Activated CD4-positive, alpha-beta T cell treated with anti-CD3 and anti-CD28 coated beads, Interleukin-2, amount 10 ng/mL, durations not matched to agents 24 days and 14 days (primary cell): ENCODE measurements at regions not wholly inside any gene's neighbourhood (a gene's known extent, or its start where the extent isn't known, plus 50 kb on each side); places are given as distances from the start of the nearest gene placed in this dataset.

Experiments used
- DNase-seq: peaks from one replicate; pipeline ENCODE4 v3.0.0; 2022
- H3K27ac Mint-ChIP-seq: one replicate; pipeline ENCODE4 v1.8.0; 2022; ENCODE audit warnings: mild to moderate bottlenecking, mixed read lengths
- H3K27me3 Mint-ChIP-seq: one replicate; pipeline ENCODE4 v1.8.0; 2022; ENCODE audit warnings: mixed read lengths
- H3K36me3 Mint-ChIP-seq: one replicate; pipeline ENCODE4 v1.8.0; 2022; ENCODE audit warnings: low read depth, mild to moderate bottlenecking, mixed read lengths
- H3K4me1 Mint-ChIP-seq: one replicate; pipeline ENCODE4 v1.8.0; 2021; ENCODE audit warnings: mixed read lengths
- H3K4me3 Mint-ChIP-seq: one replicate; pipeline ENCODE4 v1.8.0; 2022; ENCODE audit warnings: mild to moderate bottlenecking, moderate library complexity, mixed read lengths
- H3K9me3 Mint-ChIP-seq: one replicate; pipeline ENCODE4 v1.8.0; 2021; ENCODE audit warnings: mixed read lengths
- intact Hi-C: fragments of 100-400 bp; cut with micrococcal nuclease; formaldehyde crosslinking; loops from one replicate; pipeline ENCODE4 v1.15.1; 2023

DNA sequence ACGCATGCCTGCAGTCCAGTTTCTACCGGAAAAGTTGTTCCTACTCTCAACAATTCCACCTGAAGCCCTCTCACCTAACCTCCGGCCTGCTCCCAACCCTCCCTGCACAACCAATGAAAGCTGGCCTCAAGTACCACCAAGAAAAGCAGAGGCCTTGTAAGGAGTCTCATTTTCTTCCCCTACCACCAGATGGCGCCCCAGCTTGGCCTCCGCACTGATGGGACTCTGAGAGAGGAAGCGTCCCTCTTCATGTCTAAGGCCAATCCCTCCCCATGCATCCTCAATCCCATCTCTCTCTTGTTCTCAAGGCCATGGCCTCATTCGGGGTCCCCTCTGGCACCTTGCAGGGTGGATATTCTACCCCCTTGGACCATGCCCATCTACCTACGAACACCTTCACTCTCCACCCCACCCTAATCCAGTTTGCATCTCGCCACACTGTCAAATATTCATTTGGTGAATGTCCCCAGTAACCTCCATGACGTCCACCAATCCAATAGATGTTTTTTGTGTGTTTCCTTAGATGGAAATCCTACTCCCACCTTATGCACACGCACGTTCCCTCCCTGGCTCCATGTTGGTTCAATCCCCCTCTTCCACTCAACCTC is 412.8 kb downstream of the ZNF536 start:
- no peaks in the 10 kb centered on the region for H3K27me3 Mint-ChIP-seq
- intact Hi-C loops = loop anchor here (1.0 to 2.0 kb wide), 2 partner anchors 572 to 1440 kb away; no protein-coding TSS in a partner anchor
- H3K9me3 Mint-ChIP-seq = no peaks in the 10 kb centered on the region
- H3K4me3 Mint-ChIP-seq = no peak overlapping the region
- peak; percentile 87 for DNase-seq
- peaks cover 2% of the 10 kb centered on the region for H3K4me1 Mint-ChIP-seq
- no peak overlapping the region for H3K27ac Mint-ChIP-seq
- no peaks in the 10 kb centered on the region for H3K36me3 Mint-ChIP-seq

DNA sequence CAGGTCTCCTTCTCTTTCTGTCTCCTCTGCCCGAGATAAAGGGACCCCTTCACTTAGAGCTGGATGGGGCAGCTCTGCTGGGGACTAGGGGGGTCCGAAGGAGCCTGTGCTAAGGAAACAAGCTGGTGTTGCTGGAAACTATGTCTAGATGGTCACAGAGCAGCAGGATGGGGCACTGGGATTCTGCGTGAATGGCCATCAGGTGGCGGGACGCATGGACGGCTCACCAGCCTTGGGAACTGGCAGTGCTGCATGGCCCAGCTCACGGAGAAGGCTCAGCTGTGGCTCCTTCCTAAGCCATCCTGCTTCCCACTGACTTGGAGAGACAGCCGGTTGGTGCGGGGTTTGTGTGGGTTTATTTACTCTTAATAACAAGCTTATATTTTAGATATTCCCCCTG is 411.8 kb downstream of the ZNF536 start:
- H3K27me3 Mint-ChIP-seq = no peaks in the 10 kb centered on the region
- no peak overlapping the region for H3K4me3 Mint-ChIP-seq
- intact Hi-C loops = loop anchor here (2.0 kb wide), 1 partner anchor 1441 kb away; no protein-coding TSS in a partner anchor
- H3K36me3 Mint-ChIP-seq = no peaks in the 10 kb centered on the region
- no peak overlapping the region for H3K27ac Mint-ChIP-seq
- peak; percentile 44 for DNase-seq
- H3K9me3 Mint-ChIP-seq = no peaks in the 10 kb centered on the region
- H3K4me1 Mint-ChIP-seq = peaks cover 2% of the 10 kb centered on the region

DNA sequence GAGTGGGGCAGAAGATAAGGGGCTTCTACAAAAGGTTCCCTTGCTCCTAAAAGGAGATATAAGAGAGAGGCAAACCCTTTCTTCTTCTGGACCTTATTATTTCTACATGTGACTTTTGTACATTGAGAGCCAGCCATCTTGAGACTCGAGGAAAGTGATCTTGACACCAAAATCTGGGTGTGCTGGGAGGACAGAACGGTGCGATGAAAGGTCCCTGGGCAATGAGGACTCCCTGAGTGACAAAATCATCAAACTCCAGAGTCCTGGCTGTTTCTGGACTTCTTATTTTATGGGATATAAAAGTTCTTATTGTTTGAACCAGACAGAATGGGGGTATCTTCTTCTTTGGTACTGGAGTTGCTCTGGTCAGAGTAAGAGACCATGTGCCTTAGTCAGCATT is 411.0 kb downstream of the ZNF536 start:
- Mint-ChIP-seq H3K27me3 (no peaks in the 10 kb centered on the region), H3K9me3 (no peaks in the 10 kb centered on the region), H3K36me3 (no peaks in the 10 kb centered on the region), H3K27ac (no peak overlapping the region), H3K4me3 (no peak overlapping the region), H3K4me1 (peaks cover 2% of the 10 kb centered on the region)
- DNase-seq = peak; percentile 15
- intact Hi-C loops = no loop called here

DNA sequence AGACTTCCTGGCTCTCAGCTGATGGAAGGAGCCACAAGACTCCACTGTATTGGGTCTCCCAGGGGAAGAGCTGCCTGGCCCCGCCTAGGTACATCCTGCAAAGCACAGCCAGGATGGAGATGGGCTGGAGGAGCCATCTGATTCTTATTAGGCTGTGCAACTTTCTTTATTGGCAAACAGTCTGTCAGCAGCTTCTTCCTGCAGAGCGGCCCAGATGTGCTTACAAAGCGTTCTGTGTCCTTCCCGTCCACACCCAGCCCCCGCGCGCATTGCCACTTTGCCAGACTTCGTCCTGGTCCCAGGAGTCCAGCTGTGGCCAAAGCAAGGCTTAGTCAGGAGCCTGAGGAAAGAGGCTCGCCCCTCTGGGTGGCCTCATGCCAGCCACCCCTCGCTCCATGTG is 409.3 kb downstream of the ZNF536 start:
- no peak overlapping the region for H3K27ac Mint-ChIP-seq
- no peak overlapping the region for H3K4me3 Mint-ChIP-seq
- H3K27me3 Mint-ChIP-seq = no peaks in the 10 kb centered on the region
- intact Hi-C loops = no loop called here
- H3K36me3 Mint-ChIP-seq = no peaks in the 10 kb centered on the region
- no peaks in the 10 kb centered on the region for H3K9me3 Mint-ChIP-seq
- DNase-seq = peak; percentile 33
- peaks cover under 1% of the 10 kb centered on the region for H3K4me1 Mint-ChIP-seq

DNA sequence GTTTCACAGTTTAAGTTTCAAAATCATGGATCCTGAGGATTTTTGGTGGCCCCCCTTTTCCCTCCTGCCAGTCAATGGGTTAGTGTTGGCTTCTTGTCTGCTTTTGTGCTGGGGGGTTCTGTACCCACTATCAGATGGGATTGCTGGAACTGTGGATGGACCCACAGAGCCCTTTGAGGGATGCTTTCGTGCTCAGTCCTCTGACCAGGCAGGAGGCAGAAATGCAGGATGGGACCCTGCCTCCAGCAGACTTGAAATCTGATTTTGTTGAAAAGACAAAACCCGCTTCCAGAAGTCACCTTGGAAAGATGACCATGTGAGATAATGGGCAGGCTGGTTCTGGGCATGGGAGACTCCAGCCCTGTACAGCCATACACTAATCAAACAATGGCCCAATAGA is 408.9 kb downstream of the ZNF536 start:
- Mint-ChIP-seq H3K27ac (no peak overlapping the region), H3K4me3 (no peak overlapping the region), H3K4me1 (no peaks in the 10 kb centered on the region), H3K36me3 (no peaks in the 10 kb centered on the region), H3K9me3 (no peaks in the 10 kb centered on the region), H3K27me3 (no peaks in the 10 kb centered on the region)
- intact Hi-C loops = no loop called here
- DNase-seq = no peak

DNA sequence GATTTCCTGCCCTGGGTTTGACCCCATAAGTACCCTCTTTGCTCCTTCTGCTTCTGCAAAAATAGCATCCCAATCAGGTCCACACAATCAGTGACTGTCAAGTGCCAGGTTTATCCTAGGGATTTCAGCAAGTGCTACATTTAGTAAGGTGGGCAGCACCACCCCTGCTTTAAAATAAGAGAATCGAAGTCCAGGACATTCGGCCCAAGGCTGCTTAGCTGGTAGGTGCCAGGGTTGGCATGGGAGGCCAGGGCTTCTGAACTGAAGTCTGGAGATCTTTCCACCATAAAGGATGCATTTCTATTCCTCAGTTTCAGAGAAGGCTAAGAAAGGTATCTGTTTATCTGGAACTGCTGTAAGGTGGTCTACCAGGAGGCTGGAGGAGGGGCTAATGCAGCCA is 408.3 kb downstream of the ZNF536 start:
- H3K36me3 Mint-ChIP-seq = no peaks in the 10 kb centered on the region
- no peak overlapping the region for H3K4me3 Mint-ChIP-seq
- no peaks in the 10 kb centered on the region for H3K27me3 Mint-ChIP-seq
- no peaks in the 10 kb centered on the region for H3K4me1 Mint-ChIP-seq
- H3K9me3 Mint-ChIP-seq = no peaks in the 10 kb centered on the region
- no peak for DNase-seq
- no peak overlapping the region for H3K27ac Mint-ChIP-seq
- intact Hi-C loops = no loop called here

DNA sequence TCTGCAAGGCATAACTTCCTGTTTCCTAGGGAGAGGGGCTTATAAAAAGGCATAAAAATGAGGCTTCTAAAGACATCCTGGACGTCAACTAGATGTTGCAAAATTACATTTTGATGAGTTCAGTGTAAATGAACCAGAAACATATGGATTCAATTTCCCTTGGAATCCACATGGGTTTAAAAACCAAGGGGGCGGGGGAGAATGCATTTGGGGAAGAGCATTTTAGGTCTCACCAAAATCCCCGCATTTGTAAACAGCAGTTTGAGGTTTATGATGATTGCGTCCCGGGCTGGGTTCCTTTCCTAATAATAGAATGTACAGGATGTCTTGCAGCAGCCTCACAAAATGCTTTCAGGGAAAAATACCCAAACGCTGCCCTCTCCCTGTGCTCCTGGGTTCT is 407.8 kb downstream of the ZNF536 start:
- no peaks in the 10 kb centered on the region for H3K9me3 Mint-ChIP-seq
- H3K27me3 Mint-ChIP-seq = no peaks in the 10 kb centered on the region
- H3K4me3 Mint-ChIP-seq = no peak overlapping the region
- no peak overlapping the region for H3K27ac Mint-ChIP-seq
- H3K4me1 Mint-ChIP-seq = no peaks in the 10 kb centered on the region
- intact Hi-C loops = no loop called here
- DNase-seq = peak; percentile 34
- H3K36me3 Mint-ChIP-seq = no peaks in the 10 kb centered on the region

DNA sequence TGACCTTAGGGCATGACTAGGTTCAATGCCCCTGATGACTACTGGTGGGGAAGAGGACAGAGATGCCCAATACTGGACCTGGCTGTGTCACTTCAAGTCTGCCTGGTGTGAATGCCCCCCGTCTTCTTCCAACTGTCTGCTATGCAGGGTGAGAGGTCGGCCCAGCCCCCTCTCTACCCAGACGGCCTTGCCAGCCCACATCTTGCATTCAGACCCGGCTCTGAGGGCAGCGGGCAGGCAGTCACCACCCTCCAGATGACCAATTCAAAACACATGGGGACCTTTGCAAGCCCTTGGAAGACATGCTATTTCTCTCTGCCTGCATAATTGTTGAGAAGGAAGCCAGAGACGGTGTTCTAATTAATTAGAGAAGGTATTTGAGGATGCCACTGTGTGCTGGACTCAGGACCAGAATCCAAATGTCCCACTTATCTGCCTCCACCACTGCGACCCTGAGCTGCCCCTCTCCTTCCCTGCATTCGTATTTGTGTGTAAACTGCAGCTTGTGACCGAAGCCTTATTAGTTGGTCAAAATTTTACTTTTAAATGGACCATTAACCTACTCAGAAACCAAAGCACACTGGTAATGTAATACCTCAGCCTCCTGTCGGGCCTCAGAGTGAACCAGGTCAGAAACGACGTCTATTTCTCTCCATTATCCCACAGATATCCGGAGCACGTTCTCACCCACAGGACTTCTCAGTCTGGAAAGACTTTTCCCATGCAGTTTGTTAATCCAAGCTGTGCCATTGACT is 407.0 kb downstream of the ZNF536 start:
- no peak overlapping the region for H3K4me3 Mint-ChIP-seq
- DNase-seq = no peak
- H3K4me1 Mint-ChIP-seq = no peaks in the 10 kb centered on the region
- no peaks in the 10 kb centered on the region for H3K9me3 Mint-ChIP-seq
- intact Hi-C loops = no loop called here
- no peak overlapping the region for H3K27ac Mint-ChIP-seq
- no peaks in the 10 kb centered on the region for H3K36me3 Mint-ChIP-seq
- H3K27me3 Mint-ChIP-seq = no peaks in the 10 kb centered on the region

DNA sequence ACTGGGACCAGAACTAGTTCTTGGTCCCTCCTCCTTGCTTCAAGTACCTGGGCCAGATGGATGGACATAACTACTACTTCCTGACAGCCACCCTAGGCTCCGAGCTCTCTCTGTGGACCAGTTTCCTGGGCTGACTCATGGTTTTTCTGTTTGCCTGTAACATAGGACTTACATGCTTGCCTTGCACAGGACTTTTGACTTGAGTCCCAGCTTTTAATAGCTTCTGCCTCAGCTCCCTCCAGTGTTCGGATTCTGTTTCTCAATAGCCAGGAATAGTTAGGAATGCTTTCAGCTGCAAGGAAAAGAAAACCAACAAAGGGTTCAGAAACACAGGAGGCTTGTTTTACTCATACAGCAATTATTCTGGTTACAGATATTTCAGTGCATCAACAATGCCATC is 405.9 kb downstream of the ZNF536 start:
- Mint-ChIP-seq H3K4me1 (no peaks in the 10 kb centered on the region), H3K27me3 (no peaks in the 10 kb centered on the region), H3K4me3 (no peak overlapping the region), H3K36me3 (no peaks in the 10 kb centered on the region), H3K27ac (no peak overlapping the region), H3K9me3 (no peaks in the 10 kb centered on the region)
- DNase-seq = peak; percentile 25
- intact Hi-C loops = no loop called here

DNA sequence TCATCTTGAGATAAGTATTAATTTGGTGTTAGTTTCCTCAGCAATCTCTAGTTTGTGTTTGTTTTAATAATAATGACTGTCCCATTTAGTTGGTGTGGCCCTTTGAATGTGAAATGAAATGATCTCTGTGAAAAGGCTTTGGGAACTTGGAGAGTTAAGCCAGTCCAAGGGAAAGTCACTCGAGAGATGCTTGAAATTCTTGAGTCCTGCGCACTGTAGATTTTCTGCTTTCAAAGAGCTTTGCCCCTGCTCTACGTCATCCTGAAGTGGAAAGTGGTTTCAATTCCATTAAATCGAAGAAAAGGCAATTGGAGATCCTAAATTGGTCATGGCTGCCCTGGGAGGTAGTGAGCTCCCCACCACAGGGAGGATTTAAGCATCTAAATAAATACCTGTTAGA is 403.8 kb downstream of the ZNF536 start:
- H3K27me3 Mint-ChIP-seq = no peaks in the 10 kb centered on the region
- no peak overlapping the region for H3K27ac Mint-ChIP-seq
- H3K4me3 Mint-ChIP-seq = no peak overlapping the region
- H3K36me3 Mint-ChIP-seq = no peaks in the 10 kb centered on the region
- DNase-seq = peak; percentile 24
- H3K4me1 Mint-ChIP-seq = no peaks in the 10 kb centered on the region
- no peaks in the 10 kb centered on the region for H3K9me3 Mint-ChIP-seq
- intact Hi-C loops = no loop called here

DNA sequence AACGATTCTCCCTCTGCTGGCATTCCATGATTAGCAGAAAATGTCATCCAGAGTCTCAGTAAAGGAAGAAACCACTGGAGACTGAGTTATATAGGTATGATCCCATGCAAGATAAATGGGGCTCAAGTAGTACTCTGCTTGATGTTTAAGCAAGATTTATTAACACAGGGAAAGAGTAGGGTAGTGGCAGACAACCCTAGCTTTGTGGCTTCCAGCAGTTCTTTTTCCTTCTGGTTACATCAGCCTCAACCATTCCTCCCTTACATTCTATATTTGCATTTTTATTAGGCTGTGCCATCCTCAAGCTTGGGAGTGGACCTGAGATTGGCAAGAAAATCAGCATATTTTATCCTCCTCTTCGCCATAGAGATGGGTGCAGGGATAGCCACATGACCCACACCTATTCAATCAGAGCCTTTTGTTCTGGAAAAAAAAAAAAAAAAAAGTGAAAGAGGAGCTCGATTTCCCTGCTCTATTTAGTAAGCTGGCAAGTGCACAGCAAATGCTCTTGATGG is 402.1 kb downstream of the ZNF536 start:
- peak; percentile 7 for DNase-seq
- no peaks in the 10 kb centered on the region for H3K4me1 Mint-ChIP-seq
- no peak overlapping the region for H3K27ac Mint-ChIP-seq
- H3K36me3 Mint-ChIP-seq = no peaks in the 10 kb centered on the region
- no peaks in the 10 kb centered on the region for H3K27me3 Mint-ChIP-seq
- no peaks in the 10 kb centered on the region for H3K9me3 Mint-ChIP-seq
- H3K4me3 Mint-ChIP-seq = no peak overlapping the region
- intact Hi-C loops = no loop called here

DNA sequence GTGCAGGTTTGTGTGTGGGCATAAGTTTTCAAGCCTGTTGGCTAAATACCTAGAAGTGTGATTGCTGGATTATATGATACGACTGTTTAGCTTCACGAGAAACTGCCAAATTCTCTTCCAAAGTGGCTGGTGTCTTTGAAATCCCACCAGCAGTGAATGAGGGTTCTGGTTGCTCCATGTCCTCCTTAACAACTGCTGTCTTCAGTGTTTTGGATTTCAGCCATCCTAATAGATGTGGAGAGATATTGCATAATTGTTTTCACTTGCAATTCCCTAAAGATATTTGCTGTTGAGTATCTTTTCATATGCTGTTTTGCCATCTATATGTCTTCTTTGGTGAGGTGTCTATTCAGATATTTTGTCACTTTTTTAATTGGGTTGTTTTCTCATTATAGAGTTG is 390.5 kb downstream of the ZNF536 start:
- no peak overlapping the region for H3K27ac Mint-ChIP-seq
- peak; percentile 14 for DNase-seq
- no peaks in the 10 kb centered on the region for H3K4me1 Mint-ChIP-seq
- H3K27me3 Mint-ChIP-seq = no peaks in the 10 kb centered on the region
- no peak overlapping the region for H3K4me3 Mint-ChIP-seq
- no peaks in the 10 kb centered on the region for H3K9me3 Mint-ChIP-seq
- intact Hi-C loops = no loop called here
- no peaks in the 10 kb centered on the region for H3K36me3 Mint-ChIP-seq

DNA sequence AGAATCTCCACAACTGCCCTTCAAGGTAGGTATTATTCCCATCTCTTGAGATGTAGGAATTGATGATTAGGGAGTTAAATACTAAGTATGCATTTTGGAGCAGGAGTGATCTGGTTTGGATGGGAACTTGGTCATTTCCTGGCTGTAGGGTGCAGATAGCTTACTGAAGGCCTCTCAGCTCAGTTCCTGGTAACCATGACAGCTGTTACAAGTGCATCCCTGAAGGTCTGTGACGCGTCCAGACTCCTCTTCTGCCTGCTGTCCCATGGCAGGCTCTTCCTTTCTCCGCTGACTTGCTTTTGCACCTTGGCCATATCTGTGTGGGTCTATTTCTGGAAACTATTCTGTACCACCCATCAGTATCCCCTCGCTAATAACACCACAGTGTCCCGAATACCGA is 387.8 kb downstream of the ZNF536 start:
- Mint-ChIP-seq H3K36me3 (no peaks in the 10 kb centered on the region), H3K27ac (no peak overlapping the region), H3K9me3 (no peaks in the 10 kb centered on the region), H3K4me1 (no peaks in the 10 kb centered on the region), H3K4me3 (no peak overlapping the region), H3K27me3 (no peaks in the 10 kb centered on the region)
- intact Hi-C loops = no loop called here
- peak; percentile 32 for DNase-seq

DNA sequence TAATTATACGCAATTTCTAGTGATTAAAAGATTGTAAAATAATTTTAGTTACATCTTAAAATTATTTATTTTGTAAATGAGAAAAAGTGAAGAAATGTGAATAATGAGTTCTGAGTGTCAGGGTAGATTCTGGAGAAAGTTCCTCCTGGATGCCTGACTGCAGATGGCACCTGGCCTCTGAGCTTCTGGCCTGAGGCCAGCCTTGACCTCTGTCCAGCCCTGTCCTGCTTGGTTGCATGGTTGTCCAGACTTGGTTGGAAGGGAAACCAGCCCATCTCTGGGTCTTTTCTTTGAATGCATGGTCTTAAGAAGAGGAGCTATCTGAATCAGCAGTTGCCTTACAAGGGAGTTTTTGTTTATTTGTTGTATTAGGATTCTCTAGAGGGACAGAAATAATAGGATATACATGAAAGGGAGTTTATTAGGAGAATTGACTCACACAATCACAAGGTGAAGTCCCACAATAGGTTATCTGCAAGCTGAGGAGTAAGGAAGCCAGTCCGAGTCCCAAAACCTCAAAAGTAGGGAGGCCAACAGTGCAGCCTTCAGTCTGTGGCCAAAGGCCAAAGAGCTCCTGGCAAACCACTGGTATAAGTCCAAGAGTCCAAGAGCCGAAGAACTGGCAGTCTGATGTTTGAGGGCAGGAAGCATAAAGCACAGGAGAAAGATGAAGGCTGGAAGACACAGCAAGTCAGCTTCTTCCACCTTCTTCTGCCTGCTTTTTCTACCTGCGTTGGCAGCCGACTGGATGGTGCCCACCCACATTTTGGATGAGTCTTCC is 385.8 kb downstream of the ZNF536 start:
- Mint-ChIP-seq H3K4me3 (no peak overlapping the region), H3K9me3 (no peaks in the 10 kb centered on the region), H3K4me1 (no peaks in the 10 kb centered on the region), H3K27ac (no peak overlapping the region), H3K36me3 (no peaks in the 10 kb centered on the region), H3K27me3 (no peaks in the 10 kb centered on the region)
- intact Hi-C loops = no loop called here
- DNase-seq = peak; percentile 32
